ENCODE measurements at regions not wholly inside any gene's neighbourhood (a gene's known extent, or its start where the extent isn't known, plus 50 kb on each side); places are given as distances from the start of the nearest gene placed in this dataset.

- TF ChIP-seq POLR2AphosphoS5 (IDR thresholded peaks at IDR 0.05) (no peak), CTCF (IDR thresholded peaks at IDR 0.05) (no peak), POLR2A (IDR thresholded peaks at IDR 0.05) (no peak), EP300 (IDR thresholded peaks at IDR 0.05; ENCODE audit: low read depth) (no peak)
- Histone ChIP-seq H3K36me3 (no peaks in the 10 kb centered on the region), H3K27me3 (no peaks in the 10 kb centered on the region), H3K27ac (no peak overlapping the region), H3K9me3 (no peaks in the 10 kb centered on the region), H3K4me1 (no peaks in the 10 kb centered on the region), H3K4me3 (no peak overlapping the region)
- WGBS, 2 donors (ENCODE audit: low coverage in 1 of 2) = 74% methylated on average over 10 of the region's 10 CpGs; no CpG with 5 or more reads in 1 of the 2 donors
- no peak for DNase-seq
- intact Hi-C loops (cut with DNase I; ENCODE audit: low total_unique reads) = no loop called here
- in situ Hi-C loops (cut with MboI; ENCODE audit: low pct_ligation_motif_present in 1 of 4, low pct_unique_long_range_greater_than_20kb in 1 of 4, low sequenced_read_pairs in 3 of 4) = no loop called here
Measured at GRCh38 chr16:14372471-14372870, 257.6 kb downstream of the PARN start.

DNA sequence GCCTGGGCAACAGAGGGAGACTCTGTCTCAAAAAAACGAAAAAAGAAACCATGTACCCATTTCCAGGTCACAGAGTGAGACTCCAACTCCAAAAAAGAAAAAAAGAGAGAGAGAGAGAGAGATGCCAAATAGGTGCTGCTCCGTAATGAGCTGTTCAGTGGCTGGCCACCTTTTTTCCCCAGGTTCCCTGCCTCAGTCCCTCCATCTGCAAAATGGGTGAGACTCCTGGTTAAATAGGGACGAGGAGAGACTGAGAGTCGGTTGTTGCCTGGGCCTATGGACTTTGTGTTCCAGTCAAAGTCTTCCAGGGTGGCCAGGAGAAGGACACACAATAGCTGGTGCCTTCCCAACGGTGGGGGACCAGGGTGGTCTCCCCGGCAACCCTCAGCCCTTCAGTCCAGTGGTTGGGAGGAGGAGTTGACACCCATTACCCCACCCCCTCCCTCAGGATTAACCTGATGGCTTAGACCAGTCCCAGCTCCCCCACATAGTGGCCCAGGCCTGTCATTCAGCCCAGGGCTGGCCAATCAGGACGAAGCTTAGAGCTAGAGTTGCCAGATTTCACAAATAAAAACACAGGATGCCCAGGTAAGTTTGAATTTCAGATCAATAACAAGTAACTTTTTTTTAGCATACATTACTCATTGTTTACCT, 258.2 kb downstream of the PARN start:
- in situ Hi-C loops (cut with MboI; ENCODE audit: low pct_ligation_motif_present in 1 of 4, low pct_unique_long_range_greater_than_20kb in 1 of 4, low sequenced_read_pairs in 3 of 4) = no loop called here
- Histone ChIP-seq H3K27me3 (no peaks in the 10 kb centered on the region), H3K9me3 (no peaks in the 10 kb centered on the region), H3K4me1 (no peaks in the 10 kb centered on the region), H3K36me3 (no peaks in the 10 kb centered on the region), H3K4me3 (no peak overlapping the region), H3K27ac (no peak overlapping the region)
- DNase-seq = no peak
- 0 to 68% methylated on average over 1 to 7 of the region's 7 CpGs for WGBS, 2 donors (ENCODE audit: low coverage in 1 of 2)
- TF ChIP-seq EP300 (IDR thresholded peaks at IDR 0.05; ENCODE audit: low read depth) = no peak
- TF ChIP-seq POLR2AphosphoS5 (IDR thresholded peaks at IDR 0.05) = no peak
- TF ChIP-seq CTCF (IDR thresholded peaks at IDR 0.05) = no peak
- TF ChIP-seq POLR2A (IDR thresholded peaks at IDR 0.05) = no peak
- intact Hi-C loops (cut with DNase I; ENCODE audit: low total_unique reads) = no loop called here

DNA sequence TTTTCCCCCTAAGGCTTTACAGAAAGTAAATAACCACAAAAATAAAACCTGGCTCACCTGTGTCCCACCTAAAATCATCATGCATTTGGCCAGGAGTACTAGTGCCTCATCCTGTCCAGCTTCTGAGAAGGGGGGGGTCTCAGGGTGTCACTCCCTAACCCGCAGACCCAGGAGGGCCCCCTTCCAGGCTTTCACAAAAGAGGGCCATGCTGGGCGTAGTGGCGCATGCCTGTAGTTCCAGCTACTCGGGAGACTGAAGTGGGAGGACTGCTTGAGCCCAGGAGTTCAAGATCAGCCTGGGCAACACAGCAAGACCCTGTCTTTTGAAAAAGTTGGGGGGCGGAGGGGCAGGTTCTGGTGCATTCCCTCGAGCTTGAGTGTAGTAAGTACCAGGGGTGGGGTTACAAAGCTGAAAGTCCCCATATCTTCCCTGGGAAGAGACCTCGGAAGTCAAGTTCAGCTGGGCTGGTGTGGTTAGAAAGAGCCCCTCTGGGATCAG, 259.3 kb downstream of the PARN start:
- in situ Hi-C loops (cut with MboI; ENCODE audit: low pct_ligation_motif_present in 1 of 4, low pct_unique_long_range_greater_than_20kb in 1 of 4, low sequenced_read_pairs in 3 of 4) = no loop called here
- H3K4me1 ChIP-seq = no peaks in the 10 kb centered on the region
- no peak overlapping the region for H3K27ac ChIP-seq
- no peak overlapping the region for H3K4me3 ChIP-seq
- no peaks in the 10 kb centered on the region for H3K36me3 ChIP-seq
- WGBS, 2 donors (ENCODE audit: low coverage in 1 of 2) = 80% methylated on average over 7 of the region's 7 CpGs; no CpG with 5 or more reads in 1 of the 2 donors
- TF ChIP-seq CTCF (IDR thresholded peaks at IDR 0.05) (no peak), POLR2AphosphoS5 (IDR thresholded peaks at IDR 0.05) (no peak), POLR2A (IDR thresholded peaks at IDR 0.05) (no peak), EP300 (IDR thresholded peaks at IDR 0.05; ENCODE audit: low read depth) (no peak)
- intact Hi-C loops (cut with DNase I; ENCODE audit: low total_unique reads) = no loop called here
- no peaks in the 10 kb centered on the region for H3K9me3 ChIP-seq
- H3K27me3 ChIP-seq = no peaks in the 10 kb centered on the region
- no peak for DNase-seq

DNA sequence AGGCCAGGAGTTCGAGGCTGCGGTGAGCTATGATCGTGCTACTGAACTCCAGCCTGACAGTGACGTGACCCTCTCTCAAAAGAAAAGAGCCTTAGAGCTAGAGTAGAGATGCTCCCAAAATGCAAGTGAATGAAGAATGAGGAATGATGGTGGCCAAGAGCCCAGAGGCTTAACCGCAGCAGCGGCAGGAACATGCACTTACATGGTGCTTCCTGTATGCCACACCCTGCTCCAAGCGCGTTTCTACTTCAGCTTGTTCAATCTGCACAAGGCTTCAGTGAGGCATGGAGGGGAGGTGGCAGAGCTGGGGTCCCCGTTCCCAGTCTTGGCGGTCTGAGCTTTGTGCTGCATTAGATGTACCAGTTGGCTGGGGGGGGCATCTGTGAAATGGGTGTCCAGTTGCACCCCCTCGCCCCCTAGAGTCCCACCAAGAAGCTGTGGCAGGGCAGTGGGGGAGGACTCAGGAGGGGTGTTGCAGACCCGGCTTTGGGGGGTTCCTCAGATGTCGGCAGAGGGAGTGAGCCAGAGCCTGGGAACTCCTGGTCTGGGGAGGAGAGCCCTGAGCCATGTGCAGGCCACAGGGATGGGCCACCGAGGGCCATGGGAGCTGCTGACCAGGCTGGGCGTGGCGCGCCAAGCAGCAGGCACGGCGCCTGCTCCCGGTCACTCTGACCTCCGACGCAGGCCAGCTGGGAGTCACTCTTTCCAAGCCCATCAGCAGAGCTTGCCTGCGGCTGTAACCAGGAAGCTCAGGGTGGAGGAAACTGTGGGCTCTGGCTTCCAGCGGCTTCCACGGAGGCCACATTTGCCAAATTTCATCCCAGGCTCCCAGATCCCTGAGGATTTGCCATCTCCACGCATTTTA, 260.1 kb downstream of the PARN start:
- DNase-seq = no peak
- WGBS, 2 donors (ENCODE audit: low coverage in 1 of 2) = 74 to 89% methylated on average over 4 to 24 of the region's 26 CpGs
- intact Hi-C loops (cut with DNase I; ENCODE audit: low total_unique reads) (no loop called here), in situ Hi-C loops (cut with MboI; ENCODE audit: low pct_ligation_motif_present in 1 of 4, low pct_unique_long_range_greater_than_20kb in 1 of 4, low sequenced_read_pairs in 3 of 4) (no loop called here)
- H3K4me1 ChIP-seq = no peaks in the 10 kb centered on the region
- no peak overlapping the region for H3K27ac ChIP-seq
- H3K9me3 ChIP-seq = no peaks in the 10 kb centered on the region
- TF ChIP-seq POLR2AphosphoS5 (IDR thresholded peaks at IDR 0.05) = no peak
- no peak for TF ChIP-seq CTCF (IDR thresholded peaks at IDR 0.05)
- no peak for TF ChIP-seq POLR2A (IDR thresholded peaks at IDR 0.05)
- TF ChIP-seq EP300 (IDR thresholded peaks at IDR 0.05; ENCODE audit: low read depth) = no peak
- no peaks in the 10 kb centered on the region for H3K27me3 ChIP-seq
- H3K4me3 ChIP-seq = no peak overlapping the region
- no peaks in the 10 kb centered on the region for H3K36me3 ChIP-seq

Data from transverse colon (tissue), 4 donors.